HG03520 (cell line): ENCODE measurements at regions not wholly inside any gene's neighbourhood (a gene's known extent, or its start where the extent isn't known, plus 50 kb on each side); places are given as distances from the start of the nearest gene placed in this dataset.
A peak's percentile ranks its signal among the peaks of the same experiment; 100 is the strongest.

Experiments used
- ATAC-seq: cut with Tn5 transposase; IDR thresholded peaks from one replicate; pipeline ENCODE4 v1.9.1; 2021; ENCODE audit warnings: mild to moderate bottlenecking, moderate library complexity; ENCODE audit not compliant: unreplicated experiment

DNA sequence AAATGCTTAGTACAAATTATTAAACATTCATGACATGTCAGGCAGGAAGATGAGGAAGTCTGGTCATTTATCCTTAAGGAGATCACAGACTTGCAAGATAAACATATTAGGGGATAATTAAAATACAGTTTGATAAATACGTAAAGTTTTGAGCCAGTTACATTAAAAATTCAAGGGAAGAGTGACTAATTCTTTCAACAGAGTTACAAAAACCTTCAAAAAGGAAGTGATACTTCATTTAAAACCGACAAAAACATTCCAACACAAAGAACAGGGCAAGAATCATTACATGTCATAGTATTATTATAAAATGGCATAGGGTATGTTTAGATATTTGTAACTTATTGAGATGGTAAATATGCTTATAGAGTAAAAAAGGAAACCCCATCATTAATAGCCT is 636.0 kb downstream of the NR4A2 start:
- ATAC-seq, result no peak

DNA sequence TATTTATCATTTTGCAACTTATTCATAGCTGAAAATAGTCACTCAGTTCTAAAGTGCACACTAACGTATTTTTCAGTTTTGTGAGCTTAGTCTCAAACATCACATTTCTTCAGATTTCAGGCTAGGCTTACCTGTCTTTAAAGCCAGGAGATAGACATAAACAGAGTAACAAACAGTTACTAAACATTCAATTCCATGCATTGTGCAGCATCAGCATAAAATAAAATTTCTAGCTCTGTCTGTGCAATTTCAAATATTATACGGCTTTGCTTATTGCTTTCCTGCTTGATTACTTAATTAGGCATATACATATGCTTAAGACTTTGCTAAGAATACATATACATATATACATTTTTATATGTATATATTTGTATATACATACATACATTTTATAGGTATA is 637.0 kb downstream of the NR4A2 start:
- ATAC-seq, result no peak

DNA sequence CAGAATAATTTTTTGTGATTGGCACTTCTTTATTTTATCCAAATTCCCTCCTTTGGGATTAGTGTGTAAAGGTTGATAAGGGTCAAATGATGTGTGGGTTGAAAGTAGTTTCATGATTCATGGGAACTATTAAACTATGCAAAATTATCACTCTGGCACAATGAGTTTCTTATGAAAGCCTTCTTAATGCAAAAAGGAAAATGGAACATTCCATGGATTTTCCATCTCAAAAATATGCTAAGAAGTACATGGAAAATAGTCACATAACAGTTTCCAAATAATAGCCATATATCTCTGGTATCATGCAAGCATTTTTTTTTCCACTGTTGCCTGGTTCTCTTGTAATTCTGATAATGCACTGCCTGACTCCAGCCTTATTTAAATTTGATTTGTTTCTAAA is 639.7 kb downstream of the NR4A2 start:
- ATAC-seq, result no peak

DNA sequence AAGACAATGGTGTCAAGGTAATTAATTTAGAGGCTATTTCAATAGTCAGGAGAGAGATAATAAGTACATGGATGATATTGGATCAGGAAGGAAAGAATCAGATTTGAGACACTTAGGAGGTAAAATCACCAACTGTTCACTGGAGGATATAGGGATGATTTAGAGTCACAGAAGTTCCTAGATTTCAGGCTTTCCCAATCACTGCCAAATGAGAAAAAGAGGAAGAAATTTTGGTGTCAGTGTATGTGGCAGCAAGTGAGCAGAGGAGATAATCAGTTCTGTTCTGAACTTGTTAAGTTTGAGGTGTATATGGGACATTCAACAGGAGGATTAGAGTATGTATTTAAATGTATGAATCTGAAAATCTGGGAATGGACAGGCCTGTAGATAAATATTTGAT is 640.4 kb downstream of the NR4A2 start:
- no peak for ATAC-seq

DNA sequence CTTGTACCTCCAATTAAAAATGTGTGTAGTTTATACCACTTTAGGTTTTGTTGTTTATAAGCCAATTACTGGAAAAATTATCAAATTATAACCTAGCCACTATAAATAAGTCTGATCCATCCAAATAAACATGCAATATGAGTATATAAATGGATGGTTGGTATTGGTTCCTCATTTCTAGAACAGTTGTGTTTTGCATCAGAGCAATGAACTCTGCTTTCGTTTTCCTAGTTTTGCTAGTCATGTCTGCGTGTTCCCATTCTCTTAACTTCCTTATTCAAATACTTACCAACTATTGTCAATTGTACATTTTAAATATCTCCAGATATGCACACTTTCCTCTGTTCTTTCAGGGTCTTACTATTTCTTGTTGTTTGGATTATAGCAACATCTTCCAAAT is 641.7 kb downstream of the NR4A2 start:
- ATAC-seq, result peak; percentile 93

DNA sequence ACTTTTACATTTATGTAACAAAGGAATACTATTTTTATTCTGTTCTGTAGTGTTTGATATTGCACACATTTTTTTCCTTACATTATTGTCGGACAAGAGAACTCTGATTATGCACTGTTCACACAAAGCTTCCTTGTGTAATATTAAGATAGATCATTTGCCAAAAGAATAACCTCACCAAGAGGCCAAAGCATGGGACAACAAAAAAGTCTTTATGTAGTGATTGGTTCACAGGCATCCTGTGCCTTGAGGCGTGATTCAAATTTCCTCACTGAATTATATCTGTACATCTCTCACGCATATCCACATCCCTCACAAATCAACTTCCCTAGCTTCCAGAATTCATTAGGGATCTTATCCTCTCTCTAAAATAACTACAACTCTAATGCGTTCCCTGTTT is 642.7 kb downstream of the NR4A2 start:
- no peak for ATAC-seq

DNA sequence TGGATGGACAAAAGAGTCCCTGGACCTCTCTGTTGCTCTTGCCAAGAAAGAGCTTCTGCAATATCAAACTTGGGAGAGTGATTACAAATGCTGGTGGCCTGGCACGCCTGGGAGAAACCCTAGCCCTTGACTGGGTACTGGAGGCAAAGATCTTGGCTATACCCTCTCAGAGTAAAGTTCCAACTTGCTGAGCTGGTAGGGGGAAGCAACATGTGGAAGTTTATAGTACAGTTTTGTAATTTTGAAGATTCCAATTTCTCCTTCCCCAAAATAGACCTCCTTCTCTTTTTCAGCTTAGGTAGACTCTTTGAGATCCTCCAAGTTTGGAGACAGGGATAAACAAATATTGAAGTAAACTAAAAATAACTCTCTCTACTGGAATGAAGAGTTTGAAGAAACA is 645.3 kb downstream of the NR4A2 start:
- no peak for ATAC-seq

DNA sequence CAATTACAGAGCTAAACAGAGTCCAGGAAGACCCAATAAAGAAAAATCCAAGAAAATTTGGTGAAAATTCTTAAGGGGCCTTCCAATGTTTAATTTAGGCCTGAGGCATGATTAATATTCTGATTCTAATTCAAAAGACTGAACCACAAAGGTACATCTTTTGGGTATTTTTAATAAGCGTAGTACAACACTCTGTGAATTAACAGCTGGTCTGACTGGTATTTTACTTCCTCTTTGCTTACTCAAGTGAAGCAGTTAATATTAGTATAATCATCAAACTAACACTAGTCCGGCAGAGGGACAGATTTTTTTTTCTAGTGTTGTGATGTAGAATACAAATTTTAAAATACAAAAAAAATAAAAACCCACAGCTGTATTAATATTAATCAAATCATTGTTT is 652.9 kb downstream of the NR4A2 start:
- ATAC-seq, result no peak

DNA sequence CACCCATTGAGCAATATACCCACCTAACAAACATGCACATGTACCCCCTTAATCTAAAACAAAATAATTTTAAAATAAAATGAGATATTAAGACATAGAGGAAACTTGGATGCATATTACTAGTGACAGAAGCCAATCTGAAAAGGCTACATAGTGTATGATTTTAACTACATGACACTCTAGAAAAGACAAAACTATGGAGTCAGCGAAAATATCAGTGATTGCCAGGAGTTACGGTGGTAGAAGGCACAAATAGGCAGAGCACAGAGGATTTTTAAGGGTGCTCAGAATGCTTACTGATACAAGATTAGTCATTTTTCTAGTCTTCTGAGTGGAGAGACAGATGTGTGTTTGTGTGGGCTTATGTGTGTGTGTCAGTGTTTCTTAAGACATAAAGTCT is 656.6 kb downstream of the NR4A2 start:
- no peak for ATAC-seq

DNA sequence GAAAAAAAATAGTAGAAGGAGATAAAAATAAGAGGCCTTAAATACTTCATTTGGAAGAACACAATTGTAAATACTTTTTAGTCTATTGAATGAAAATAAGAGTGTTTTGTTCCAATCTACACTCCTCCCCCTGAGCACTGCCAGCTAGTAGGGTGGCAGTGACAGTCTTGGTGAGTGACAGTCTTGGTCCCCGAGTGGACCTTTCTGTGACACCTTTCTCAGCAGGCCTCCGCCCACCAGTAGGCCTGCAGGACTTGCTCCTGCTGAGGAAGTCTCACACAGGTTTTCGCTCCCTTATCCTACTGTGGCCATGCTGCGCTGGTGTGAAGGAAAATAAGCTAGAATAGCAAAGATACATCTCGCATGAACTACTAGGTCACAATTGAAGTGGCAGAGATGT is 666.8 kb downstream of the NR4A2 start:
- no peak for ATAC-seq

DNA sequence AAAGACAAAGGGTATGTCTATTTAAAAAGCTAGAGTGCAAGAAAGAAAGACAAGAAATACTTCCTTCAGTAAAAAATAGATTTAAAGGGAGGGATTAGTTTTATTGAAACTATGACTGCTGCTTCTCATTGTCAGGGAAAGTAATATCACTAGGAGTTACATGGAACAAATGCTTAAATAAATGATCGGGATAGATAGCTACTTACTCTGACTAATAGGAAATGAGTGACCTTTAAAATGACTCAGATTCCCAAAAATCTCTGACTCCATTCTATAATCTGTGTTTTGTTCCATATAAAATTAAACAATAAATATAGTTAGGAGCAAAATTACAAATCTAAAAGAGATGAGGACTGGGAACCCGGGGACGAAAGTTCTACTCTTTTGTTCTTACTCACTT is 669.3 kb downstream of the NR4A2 start:
- ATAC-seq, result no peak

DNA sequence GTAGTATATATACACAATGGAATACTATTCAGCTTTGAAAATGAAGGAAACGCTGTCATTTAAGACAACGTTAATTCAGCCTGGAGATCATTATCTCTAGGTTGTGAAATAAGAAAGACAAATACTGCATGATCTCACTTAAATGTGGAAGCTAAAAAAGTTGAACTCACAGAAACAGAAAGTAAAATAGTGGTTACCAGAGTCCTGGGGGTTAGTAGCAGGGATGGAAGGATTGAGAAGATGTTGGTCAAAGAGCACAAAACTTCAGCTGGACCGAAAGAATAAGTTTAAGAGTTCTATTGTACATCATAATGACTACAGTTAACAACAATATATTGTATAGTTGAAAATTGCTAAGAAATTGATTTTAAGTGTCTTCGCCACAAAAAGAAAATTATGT is 670.3 kb downstream of the NR4A2 start:
- no peak for ATAC-seq

DNA sequence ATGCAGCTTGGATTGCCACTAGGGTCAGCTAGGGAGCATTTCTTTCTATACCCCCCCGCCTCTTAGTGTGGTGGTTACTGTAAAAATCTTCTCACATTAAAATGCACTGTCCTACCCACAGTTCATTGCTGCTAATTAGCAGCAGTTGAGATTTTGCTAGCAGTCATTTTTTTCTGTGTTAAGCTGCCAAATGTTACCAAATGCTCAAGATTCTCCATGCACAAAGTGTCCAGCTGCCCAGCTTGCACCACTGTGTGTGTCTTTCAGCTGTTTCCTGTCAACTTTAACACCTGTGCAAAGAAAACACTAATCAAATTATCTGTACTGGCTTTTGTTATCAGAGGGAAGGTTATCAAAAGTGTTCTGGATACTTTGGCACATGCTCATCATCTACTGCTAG is 679.3 kb downstream of the NR4A2 start:
- no peak for ATAC-seq

DNA sequence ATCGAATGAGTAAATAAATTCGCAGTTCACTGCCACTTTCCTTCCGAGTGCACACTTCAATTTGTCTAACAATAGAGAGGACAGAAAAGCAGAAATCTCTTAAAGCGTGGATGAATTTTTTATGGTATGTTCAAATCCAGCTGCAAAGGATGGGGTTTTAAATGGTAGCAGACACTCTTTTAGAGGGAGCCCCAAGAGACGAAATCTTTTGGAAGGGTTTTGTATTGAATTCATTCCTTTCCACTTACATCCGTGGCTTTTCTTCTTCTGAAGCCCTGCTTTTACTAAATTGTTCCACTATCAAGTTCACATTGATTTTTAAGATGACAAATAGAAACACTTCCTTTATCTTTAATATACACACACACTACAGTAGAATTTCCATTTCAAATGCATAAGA is 680.7 kb downstream of the NR4A2 start:
- no peak for ATAC-seq

DNA sequence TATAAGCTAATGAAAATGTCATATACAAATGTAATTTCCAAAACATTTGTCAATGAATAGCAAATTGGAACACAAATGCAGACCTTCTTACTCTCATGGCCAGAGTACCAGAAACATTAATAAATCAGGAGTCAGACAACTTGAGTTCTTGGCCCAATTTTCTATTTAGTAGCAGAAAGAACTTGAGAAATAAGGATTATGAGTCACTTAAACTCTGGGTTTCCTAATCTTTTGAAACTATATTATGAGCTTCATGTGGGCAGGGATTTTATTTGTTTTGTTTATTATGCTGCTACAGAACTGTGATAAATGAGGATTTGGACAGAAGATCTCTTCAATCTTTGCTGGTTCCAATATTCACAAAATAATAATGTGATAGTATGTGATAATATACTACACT is 686.7 kb downstream of the NR4A2 start:
- no peak for ATAC-seq

DNA sequence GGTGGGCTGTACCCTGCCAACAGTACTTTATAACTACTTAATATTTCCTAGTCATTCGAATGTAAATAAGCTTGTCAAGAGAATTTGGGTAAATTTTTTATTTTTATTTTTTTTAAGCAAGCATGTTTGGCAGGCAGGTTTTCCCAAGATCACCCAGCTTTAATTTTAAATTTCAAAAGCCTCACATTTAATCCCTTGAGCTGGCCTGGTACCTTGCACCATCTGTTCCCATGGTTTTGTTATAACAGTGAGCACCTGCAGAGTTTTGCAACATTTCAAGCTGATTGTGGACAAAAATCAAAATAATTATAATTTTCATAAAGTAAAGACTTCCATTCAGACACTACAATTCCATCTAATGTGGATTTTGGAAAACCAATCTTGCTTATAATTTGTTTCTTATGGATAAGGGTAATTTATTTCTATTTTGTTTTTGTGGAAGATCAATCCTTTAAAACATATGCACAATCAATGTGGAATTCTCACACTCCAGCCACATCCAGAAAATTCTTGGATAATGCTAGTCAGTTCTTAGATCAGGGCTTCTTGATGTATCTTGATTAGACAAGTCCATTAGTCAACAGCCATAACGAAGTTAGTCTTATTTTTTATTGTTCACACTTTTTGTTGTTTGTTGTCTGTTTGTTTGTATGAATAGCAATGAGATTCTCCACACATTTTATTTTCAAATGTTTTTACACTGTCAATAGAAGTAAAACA is 689.3 kb downstream of the NR4A2 start:
- ATAC-seq, result no peak

DNA sequence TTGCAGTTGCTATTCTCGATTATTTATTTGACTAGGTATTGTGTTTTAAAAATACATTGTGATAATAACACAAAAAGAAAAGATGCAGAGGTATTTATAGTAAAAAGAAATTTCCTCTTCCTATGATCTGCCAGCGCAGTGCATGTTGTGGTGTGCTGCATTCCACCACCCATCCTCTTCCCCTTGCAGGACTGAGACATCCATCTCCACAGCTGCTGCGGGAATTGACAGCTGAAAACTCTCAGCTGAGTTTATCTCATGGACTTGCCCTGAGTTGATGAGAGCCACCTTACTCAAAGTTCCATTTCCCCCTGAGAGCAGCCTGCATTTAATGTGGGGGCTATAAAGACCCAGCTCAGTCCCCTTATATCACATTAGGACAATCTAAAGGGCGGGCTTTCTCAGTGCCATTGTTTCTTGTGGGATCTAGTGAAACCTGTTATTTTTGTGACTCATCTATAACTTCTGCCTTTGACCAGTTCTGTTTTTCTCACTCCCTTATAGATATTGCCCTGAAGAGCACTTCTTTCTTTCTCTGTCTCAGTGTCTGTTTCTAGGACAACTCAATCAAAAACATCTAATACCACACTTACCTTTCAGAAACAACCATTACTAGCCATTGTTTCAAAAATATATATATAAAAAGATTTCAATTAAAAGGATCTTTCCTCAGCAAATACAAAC is 698.5 kb downstream of the NR4A2 start:
- peak; percentile 67 for ATAC-seq

DNA sequence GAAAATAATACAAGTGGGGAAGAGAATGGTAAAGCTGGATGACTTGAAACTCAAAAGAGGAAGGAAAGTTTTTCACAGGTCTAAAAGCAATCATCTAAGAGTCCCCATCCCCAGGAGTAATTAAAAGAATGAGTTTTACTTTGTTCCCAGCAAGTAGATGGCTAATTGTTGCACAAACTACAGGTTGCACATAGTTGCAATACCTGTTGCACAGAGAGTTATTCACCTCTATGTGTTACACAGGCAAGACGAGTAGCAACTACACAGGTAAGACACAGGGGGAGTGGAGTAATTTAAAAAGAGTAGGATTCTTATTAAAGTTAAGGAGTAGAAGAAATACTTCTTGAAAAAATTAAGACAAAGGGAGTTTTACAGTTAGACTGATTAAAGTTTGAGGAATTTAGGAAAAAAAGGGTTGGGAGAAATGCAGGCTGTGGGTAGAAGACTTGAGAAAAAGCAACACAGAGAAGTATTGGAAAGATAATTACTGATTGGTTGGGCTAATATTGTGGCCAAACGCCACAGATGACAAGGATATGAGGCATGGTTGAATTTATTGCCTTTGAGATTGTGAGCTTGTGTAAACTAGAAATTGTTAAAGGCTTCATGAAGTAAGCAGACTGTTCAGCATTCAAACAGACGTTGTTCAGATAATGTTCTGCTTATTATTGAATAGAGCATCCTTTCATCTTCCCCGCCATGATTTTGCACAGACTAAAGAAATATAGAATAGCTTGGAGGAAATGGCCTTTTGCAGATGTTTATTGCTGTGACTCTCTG is 699.3 kb downstream of the NR4A2 start:
- ATAC-seq, result no peak

DNA sequence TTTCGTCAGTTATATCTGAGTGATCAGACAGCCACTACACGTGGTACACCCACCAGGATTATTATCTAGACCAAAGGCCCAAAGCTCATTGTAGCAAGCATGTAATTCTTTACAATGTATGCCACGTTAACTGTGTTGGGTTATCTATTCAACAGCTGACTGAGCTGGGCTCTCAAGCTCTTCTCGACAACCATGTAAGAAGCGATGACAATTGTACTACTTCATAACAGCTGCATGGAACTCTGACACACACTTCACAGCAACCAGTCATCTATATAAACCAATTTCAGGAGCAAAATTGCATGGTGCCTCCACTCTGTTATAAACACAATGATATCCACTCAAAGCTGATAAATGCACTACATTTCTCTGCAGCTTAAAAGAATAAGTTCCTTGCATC is 701.8 kb downstream of the NR4A2 start:
- ATAC-seq, result no peak

DNA sequence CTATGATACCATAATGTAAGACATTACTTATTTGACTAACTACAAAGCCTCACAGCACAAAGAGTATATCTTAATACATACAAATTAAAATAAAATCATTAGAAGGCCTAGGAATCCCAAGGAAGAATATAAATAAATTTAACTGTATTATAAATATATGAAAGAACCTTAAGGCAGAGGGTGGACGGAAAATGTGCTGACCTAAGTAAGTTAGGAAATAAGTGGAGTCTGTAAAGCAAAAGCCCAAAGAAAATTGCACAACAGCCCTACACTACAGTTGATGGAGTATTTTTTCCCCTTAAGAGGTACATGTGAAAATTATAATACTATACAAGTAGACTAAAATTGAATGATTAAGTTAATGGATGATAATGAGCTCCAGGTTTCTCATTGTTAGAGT is 710.1 kb downstream of the NR4A2 start:
- ATAC-seq, result no peak

DNA sequence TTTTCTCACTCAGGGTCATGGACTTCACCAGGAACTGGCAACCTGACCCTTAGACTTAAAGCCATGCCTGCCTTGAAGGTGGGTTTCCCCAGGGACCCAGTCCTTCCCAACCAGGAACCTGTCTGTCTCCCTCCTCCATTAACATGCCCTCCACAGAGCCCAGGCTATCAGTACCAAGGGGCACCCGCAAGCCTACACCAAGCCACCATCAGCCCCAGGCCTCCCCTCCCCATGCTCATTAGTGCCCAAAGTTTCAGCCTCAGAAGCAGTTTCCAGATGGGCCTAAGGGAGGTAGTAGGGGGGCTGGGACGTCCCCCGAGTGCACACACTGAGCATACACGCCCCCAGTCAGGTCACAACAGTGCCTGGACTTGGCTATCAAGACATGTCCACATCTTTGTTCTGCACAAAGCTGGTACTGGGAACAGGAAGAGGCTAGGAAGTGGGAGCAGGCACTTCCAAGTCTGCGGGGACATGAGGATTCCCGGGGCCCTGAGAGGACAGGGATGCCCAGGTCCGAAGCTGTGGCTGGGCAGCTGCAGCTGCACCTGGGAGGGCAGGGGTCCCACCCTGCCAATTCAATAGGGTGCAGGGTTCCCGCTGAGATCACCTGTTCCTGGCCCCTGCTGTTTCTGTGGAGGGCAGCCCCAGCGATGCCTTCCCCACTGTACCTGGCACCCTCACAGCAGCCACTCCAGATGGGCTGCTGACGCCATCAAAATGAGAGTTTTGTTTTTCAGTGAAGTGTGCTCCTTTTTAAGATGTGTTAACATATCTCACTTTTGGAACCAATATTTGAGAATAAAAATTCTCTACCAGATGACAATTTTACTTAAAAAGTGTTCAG is 731.4 kb downstream of the NR4A2 start:
- ATAC-seq, result no peak
